GM12872 (cell line): ENCODE measurements at regions not wholly inside any gene's neighbourhood (a gene's known extent, or its start where the extent isn't known, plus 50 kb on each side); places are given as distances from the start of the nearest gene placed in this dataset.

ENCODE experiments used
- CTCF ChIP-seq: IDR thresholded peaks from 3 replicates; pipeline ENCODE4 v1.5.1; 2011; ENCODE audit warnings: low read depth, mild to moderate bottlenecking, low read length, moderate library complexity; ENCODE audit not compliant: insufficient read depth

DNA sequence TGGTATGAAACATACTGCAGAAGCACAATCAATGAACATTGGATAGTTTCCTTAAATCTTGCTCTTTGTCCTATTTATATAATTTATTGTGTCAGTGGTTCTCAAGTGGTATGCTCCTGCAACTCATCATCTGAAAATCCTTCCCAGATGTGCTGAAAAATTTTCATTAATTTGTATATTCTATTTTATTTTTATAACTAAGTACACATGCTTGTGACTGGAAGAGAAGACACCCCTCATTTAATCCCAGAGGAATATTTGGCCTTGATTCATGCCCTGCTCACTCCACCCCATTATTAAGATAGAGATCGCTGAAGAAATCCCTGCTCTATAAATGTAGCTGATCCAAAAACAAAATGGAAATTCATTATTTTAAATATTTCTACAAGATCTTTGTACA, 870.5 kb upstream of the CXADR start:
- no peak for TF ChIP-seq CTCF

DNA sequence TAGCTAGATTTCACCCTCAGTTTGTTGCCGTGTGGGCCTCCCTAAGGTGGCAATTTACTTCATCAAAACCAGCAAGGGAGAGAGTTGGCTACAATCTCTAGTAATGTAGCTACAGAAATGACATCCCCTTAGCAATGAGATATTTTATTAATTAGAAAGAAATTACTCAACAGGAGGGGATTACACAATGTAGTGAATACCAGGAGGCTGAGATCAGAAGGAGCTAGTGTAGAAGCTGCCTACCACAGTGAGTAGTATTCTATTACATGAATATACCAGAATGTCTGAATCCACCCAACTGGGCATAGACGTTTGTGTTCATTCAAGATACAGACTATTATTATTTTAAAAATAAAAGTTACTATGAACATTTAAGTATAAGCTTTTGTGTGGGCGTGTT, 868.2 kb upstream of the CXADR start:
- TF ChIP-seq CTCF: no peak

DNA sequence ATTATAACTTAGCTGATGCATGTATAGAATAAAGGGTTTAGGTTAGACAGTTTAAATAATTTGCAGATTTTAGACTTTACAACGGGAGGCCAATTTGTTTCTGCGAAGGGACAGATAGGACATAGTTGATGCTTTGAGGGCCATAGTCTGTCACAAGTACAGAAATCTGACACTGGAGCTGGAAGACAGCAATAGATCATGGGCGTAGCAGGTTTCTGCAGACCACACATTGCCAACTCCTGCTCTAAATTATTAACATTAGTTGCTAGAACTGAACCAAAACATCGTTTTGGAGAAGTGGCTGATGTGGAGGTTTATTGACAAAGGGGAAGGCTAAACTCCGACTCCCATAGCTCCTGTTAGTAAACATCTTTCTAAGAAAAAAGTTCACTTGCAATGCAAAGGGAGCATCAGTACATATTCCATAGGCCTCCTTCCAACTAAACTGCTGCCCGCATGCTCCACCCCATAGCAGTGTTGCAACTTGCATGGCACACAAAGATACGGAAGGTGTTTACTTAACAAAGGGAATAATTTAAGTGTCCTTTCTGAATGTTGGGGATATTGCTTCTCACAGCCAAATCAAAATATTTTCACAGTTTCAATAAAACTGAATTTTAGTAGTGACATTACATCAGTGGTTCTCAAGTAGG, 862.0 kb upstream of the CXADR start:
- TF ChIP-seq CTCF: no peak

DNA sequence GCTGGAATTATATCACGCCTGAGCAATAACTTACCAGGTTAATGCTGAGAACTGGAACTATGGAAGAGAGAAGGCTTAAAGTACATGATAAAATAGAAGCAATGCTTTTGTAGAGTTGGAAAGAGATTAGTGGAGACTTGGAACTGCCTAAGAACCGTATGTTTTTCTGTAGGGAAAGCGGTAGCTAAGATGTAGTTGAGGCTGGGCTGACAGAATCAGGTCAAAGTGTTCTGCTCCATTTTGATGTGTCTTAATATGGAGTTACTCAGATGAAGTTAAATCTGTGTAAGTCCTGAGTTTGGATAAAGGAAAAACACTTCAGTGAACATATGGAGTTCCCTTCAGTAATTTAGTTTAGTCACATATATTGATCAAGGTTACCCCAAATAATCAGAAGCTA, 860.9 kb upstream of the CXADR start:
- no peak for TF ChIP-seq CTCF

- no peak for TF ChIP-seq CTCF
Measured at GRCh38 chr21:16663436-16663835, 849.4 kb upstream of the CXADR start.

GRCh38 chr21:16667395-16667794, 845.4 kb upstream of the CXADR start:
- TF ChIP-seq CTCF: no peak

- TF ChIP-seq CTCF: no peak
Measured at GRCh38 chr21:16674949-16675348, 837.9 kb upstream of the CXADR start.

DNA sequence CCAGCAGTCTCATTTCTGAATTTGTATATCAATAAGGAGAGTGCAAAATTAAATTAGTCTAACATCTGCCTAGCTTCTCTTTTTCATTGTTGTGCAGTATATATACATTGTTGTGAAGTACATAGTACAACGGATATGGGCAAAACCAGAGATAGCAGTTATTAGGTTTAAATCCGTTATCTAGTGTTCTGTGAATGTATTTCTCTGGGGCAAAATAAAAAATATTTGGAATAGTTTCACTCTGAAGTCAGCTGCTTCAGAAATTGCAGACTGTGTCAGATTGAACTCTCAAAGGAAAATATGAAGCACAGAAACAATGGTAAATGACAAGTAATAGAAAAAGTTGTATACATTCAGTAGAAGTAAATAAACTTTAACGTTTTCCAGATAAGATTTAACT, 836.5 kb upstream of the CXADR start:
- TF ChIP-seq CTCF: no peak
